ENCODE measurements at regions not wholly inside any gene's neighbourhood (a gene's known extent, or its start where the extent isn't known, plus 50 kb on each side); places are given as distances from the start of the nearest gene placed in this dataset.

- Histone ChIP-seq H2AK5ac (ENCODE audit: low read depth, low read length) (no peak overlapping the region), H2AFZ (ENCODE audit: low read length) (no peak overlapping the region; the same call in 1 of the 2 replicates), H2BK20ac (ENCODE audit: low read length) (no peak overlapping the region), H3K79me2 (ENCODE audit: control insufficient read depth in 1 of 2, insufficient read depth in 2 of 2, low read length in 2 of 2) (no peaks in the 10 kb centered on the region), H4K8ac (ENCODE audit: extremely low read depth, insufficient read depth, low read length) (no peak overlapping the region), H2BK15ac (ENCODE audit: low read length) (no peak overlapping the region), H3K4me1 (replicated peaks in 1 of 4; ENCODE audit: control insufficient read depth in 3 of 4, insufficient read depth in 4 of 4, low read length in 3 of 4) (no peaks in the 10 kb centered on the region), H4K20me1 (replicated peaks in 1 of 2; ENCODE audit: control insufficient read depth in 1 of 2, insufficient read depth in 2 of 2, low read length in 2 of 2) (no peaks in the 10 kb centered on the region), H3K27ac (ENCODE audit: low read depth, low read length) (no peak overlapping the region), H3K56ac (replicated peaks; ENCODE audit: insufficient read length, low read depth, low read length) (no peak overlapping the region), H3K9ac (replicated peaks in 1 of 4; ENCODE audit: extremely low read depth in 1 of 4, low read depth in 3 of 4, low read length in 3 of 4) (no peak overlapping the region), H3K18ac (ENCODE audit: extremely low read depth, low read length) (no peak overlapping the region), H2BK12ac (ENCODE audit: low read depth, low read length) (no peak overlapping the region), H3K4me3 (ENCODE audit: extremely low read depth in 1 of 4, insufficient read depth in 2 of 4, low read depth in 3 of 4, low read length in 4 of 4) (no peak overlapping the region), H3K14ac (ENCODE audit: insufficient read length) (no peak overlapping the region), H3K23me2 (ENCODE audit: low read depth, low read length) (0 out of 2 replicates have a peak, but pooled peaks cover 2% of the 10 kb centered on the region), H4K5ac (ENCODE audit: insufficient read length, low read depth, low read length) (no peak overlapping the region), H3K4me2 (ENCODE audit: insufficient read depth in 1 of 2, low read depth in 2 of 2, low read length in 2 of 2) (no peak overlapping the region), H3K36me3 (ENCODE audit: control insufficient read depth in 2 of 4, insufficient read depth in 4 of 4, low read length in 3 of 4) (no peaks in the 10 kb centered on the region), H4K91ac (replicated peaks; ENCODE audit: insufficient read length, low read length) (no peak overlapping the region), H3K4ac (replicated peaks; ENCODE audit: insufficient read length, low read depth, low read length) (no peak overlapping the region), H2BK5ac (ENCODE audit: low read depth, low read length) (no peak overlapping the region), H3K9me3 (ENCODE audit: insufficient read depth in 2 of 2, low read depth in 1 of 2, low read length in 1 of 2) (no peaks in the 10 kb centered on the region; a peak in 1 of 4 replicates), H3K79me1 (ENCODE audit: low read depth, low read length) (no peaks in the 10 kb centered on the region), H2BK120ac (replicated peaks; ENCODE audit: low read depth, low read length) (no peak overlapping the region), H3K27me3 (replicated peaks in 1 of 4; ENCODE audit: control insufficient read depth in 3 of 4, extremely low read depth in 1 of 4, insufficient read depth in 3 of 4, low read length in 3 of 4) (no peaks in the 10 kb centered on the region), H3K23ac (ENCODE audit: insufficient read length) (no peak overlapping the region)
- TF ChIP-seq BACH1 (IDR thresholded peaks at IDR 0.05; ENCODE audit: low read length), result no peak
- no peak for TF ChIP-seq NANOG (IDR thresholded peaks at IDR 0.05; ENCODE audit: insufficient read depth, low read depth, low read length, poor library complexity, severe bottlenecking)
- no peak for TF ChIP-seq USF2 (IDR thresholded peaks at IDR 0.05; ENCODE audit: low read length)
- no peak for TF ChIP-seq JUN (IDR thresholded peaks at IDR 0.05; ENCODE audit: low read depth, low read length)
- TF ChIP-seq TAF7 (optimal IDR thresholded peaks at IDR 0.05; ENCODE audit: borderline replicate concordance, low read depth, low read length), result no peak
- TF ChIP-seq EGR1 (IDR thresholded peaks at IDR 0.05; ENCODE audit: borderline replicate concordance, low read depth, low read length), result no peak
- WGBS, 2 experiments (ENCODE audit: extremely low coverage in 1 of 2, insufficient coverage in 1 of 2, insufficient read length in 1 of 2, insufficient replicate concordance in 2 of 2, low coverage in 1 of 2, low lambda C conversion rate in 2 of 2, missing lambda C conversion rate in 1 of 2), result 94% methylated on average over 2 of the region's 2 CpGs; no CpG with 5 or more reads in 1 of the 2 experiments
- POLR2A ChIA-PET (ENCODE audit: partially characterized antibody), result no interaction called here
- FAIRE-seq, result no peak
- no peak for DNase-seq (ENCODE audit: low read depth in 1 of 2, low spot score in 2 of 2)
- CTCF ChIA-PET (ENCODE audit: partially characterized antibody), result no interaction called here
Observed at GRCh38 chr7:81143856-81144255, 225.0 kb upstream of the SEMA3C start.
